ENCODE measurements at regions not wholly inside any gene's neighbourhood (a gene's known extent, or its start where the extent isn't known, plus 50 kb on each side); places are given as distances from the start of the nearest gene placed in this dataset.

DNA sequence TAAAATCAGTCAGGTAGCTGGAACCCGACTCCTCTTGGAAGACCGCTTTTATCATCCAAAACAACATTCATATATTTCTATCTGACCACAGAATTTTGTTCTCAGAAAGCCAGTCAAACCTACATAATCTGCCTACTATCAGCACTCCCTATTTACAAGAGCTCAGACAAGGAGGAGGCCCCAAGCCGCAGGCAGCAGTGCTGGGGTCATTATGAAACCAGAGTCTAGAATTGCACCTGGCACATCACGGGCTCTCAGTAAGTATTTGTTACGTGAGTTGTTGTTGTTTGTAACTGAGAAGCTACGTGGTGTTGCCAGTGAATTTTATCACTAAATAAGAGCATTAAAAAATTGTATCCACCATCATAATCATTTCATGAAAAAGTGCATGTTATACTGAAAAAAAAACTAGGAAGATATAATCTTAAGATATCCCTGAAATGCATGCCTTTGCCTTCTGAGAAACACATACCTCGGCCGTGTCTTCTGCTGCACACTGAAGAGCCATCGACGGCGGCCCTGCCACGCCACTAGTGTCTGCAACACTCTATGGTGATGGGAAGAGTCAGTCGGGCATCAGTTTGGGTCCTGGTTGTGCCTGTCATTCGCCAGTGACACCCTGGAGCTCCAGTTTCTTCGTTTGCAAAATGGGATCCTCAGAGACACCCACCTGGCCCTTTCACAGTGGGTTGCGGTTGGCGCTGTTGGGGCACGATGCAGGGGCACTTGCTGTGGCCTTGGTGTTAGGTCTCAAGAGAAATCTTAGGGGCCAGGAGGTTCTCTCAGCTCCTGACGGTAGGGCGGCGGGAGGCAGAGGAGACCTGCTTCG lies 505.9 kb downstream of the EIPR1 start:
- TF ChIP-seq, protein P1, sequence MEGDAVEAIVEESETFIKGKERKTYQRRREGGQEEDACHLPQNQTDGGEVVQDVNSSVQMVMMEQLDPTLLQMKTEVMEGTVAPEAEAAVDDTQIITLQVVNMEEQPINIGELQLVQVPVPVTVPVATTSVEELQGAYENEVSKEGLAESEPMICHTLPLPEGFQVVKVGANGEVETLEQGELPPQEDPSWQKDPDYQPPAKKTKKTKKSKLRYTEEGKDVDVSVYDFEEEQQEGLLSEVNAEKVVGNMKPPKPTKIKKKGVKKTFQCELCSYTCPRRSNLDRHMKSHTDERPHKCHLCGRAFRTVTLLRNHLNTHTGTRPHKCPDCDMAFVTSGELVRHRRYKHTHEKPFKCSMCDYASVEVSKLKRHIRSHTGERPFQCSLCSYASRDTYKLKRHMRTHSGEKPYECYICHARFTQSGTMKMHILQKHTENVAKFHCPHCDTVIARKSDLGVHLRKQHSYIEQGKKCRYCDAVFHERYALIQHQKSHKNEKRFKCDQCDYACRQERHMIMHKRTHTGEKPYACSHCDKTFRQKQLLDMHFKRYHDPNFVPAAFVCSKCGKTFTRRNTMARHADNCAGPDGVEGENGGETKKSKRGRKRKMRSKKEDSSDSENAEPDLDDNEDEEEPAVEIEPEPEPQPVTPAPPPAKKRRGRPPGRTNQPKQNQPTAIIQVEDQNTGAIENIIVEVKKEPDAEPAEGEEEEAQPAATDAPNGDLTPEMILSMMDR (IDR thresholded peaks at IDR 0.05), result no peak
- TF ChIP-seq POLR2A (IDR thresholded peaks at IDR 0.05), result no peak
